H1 (cell line): ENCODE measurements at regions not wholly inside any gene's neighbourhood (a gene's known extent, or its start where the extent isn't known, plus 50 kb on each side); places are given as distances from the start of the nearest gene placed in this dataset.

Experiments
- CTCF ChIA-PET: fragments of 300-600 bp; sonication (Branson Sonifier 250); formaldehyde crosslinking; loops from one replicate; lab custom pipeline; 2021; ENCODE audit not compliant: partially characterized antibody; lab: Charles Lee
- POLR2A ChIA-PET: fragments of 300-600 bp; sonication (Branson Sonifier 250); formaldehyde crosslinking; loops from one replicate; lab custom pipeline; 2021; ENCODE audit warnings: inconsistent platforms; ENCODE audit not compliant: partially characterized antibody; lab: Charles Lee
- DNase-seq, 2 experiments: peaks; one replicate each; pipeline versions ENCODE4 v3.0.0 to v3.0.0-alpha.2; 2010 to 2022; ENCODE audit warnings: low spot score in 2 of 2, low read depth in 1 of 2, mixed read lengths in 1 of 2
- FAIRE-seq: peaks from 2 replicates; lab custom pipeline; 2011; peaks lifted over from hg19 to GRCh38; lab: Jason Lieb, UNC
- H2AFZ ChIP-seq: 2 replicates; pipeline ENCODE4 v1.8.1; 2012; ENCODE audit warnings: low read length, inconsistent platforms
- H2AK5ac ChIP-seq: 2 replicates; pipeline ENCODE4 v1.6.1; 2013; ENCODE audit warnings: low read depth, low read length
- H2BK120ac ChIP-seq: replicated peaks from 2 replicates; pipeline ENCODE3; 2013; ENCODE audit warnings: low read depth, low read length, inconsistent platforms
- H2BK12ac ChIP-seq: 2 replicates; pipeline ENCODE4 v1.6.1; 2013; ENCODE audit warnings: low read depth, low read length
- H2BK15ac ChIP-seq: 2 replicates; pipeline ENCODE4 v1.6.1; 2013; ENCODE audit warnings: low read length
- H2BK20ac ChIP-seq: 2 replicates; pipeline ENCODE4 v1.6.1; 2013; ENCODE audit warnings: low read length
- H2BK5ac ChIP-seq: 2 replicates; pipeline ENCODE4 v1.6.1; 2013; ENCODE audit warnings: low read depth, low read length
- H3K14ac ChIP-seq: 2 replicates; pipeline ENCODE4 v1.6.1; 2013; ENCODE audit warnings: inconsistent platforms; ENCODE audit not compliant: insufficient read length
- H3K18ac ChIP-seq: 2 replicates; pipeline ENCODE4 v1.6.1; 2013; ENCODE audit warnings: low read length; ENCODE audit errors: extremely low read depth
- H3K23ac ChIP-seq: 2 replicates; pipeline ENCODE4 v1.6.1; 2013; ENCODE audit warnings: inconsistent platforms; ENCODE audit not compliant: insufficient read length
- H3K23me2 ChIP-seq: 2 replicates; pipeline ENCODE4 v1.6.1; 2013; ENCODE audit warnings: low read depth, low read length
- H3K27ac ChIP-seq: 2 replicates; pipeline ENCODE4 v1.6.1; 2011; ENCODE audit warnings: low read depth, low read length, inconsistent platforms
- H3K27me3 ChIP-seq, 4 experiments: replicated peaks in 1 of 4; 1 replicate in 1 of 4; 2 replicates in 3 of 4; pipeline versions ENCODE4 v1.6.1 to v1.8.1; 2011 to 2013; ENCODE audit warnings: low read length in 3 of 4, mild to moderate bottlenecking in 3 of 4, inconsistent platforms in 2 of 4, mixed read lengths in 2 of 4, moderate library complexity in 1 of 4; ENCODE audit not compliant: control insufficient read depth in 3 of 4, insufficient read depth in 3 of 4; ENCODE audit errors: extremely low read depth in 1 of 4
- H3K36me3 ChIP-seq, 4 experiments: 2 replicates each; pipeline versions ENCODE4 v1.6.1 to v1.8.1; 2011 to 2013; ENCODE audit warnings: mild to moderate bottlenecking in 4 of 4, low read length in 3 of 4, moderate library complexity in 2 of 4, control low read depth in 1 of 4, inconsistent platforms in 1 of 4; ENCODE audit not compliant: insufficient read depth in 4 of 4, control insufficient read depth in 2 of 4
- H3K4ac ChIP-seq: replicated peaks from 2 replicates; pipeline ENCODE3; 2013; ENCODE audit warnings: low read length, low read depth, mixed read lengths, inconsistent platforms; ENCODE audit not compliant: insufficient read length
- H3K4me1 ChIP-seq, 4 experiments: replicated peaks in 1 of 4; 1 replicate in 1 of 4; 2 replicates in 3 of 4; pipeline versions ENCODE4 v1.6.1 to v1.8.1; 2011 to 2013; ENCODE audit warnings: low read length in 3 of 4, inconsistent platforms in 2 of 4, mixed read lengths in 1 of 4; ENCODE audit not compliant: insufficient read depth in 4 of 4, control insufficient read depth in 3 of 4
- H3K4me2 ChIP-seq, 2 experiments: 2 replicates each; pipeline versions ENCODE4 v1.6.1 to v1.8.1; 2011 to 2013; ENCODE audit warnings: low read depth in 2 of 2, low read length in 2 of 2, control low read depth in 1 of 2, inconsistent platforms in 1 of 2, mild to moderate bottlenecking in 1 of 2; ENCODE audit not compliant: insufficient read depth in 1 of 2
- H3K4me3 ChIP-seq, 4 experiments: fragments of 200-600, 300-600 bp in 1 of 4; sonication (generic), shearing (Covaris generic), sonication (Bioruptor Twin) in 1 of 4; 2 replicates each; pipeline versions ENCODE4 v1.5.1 to v1.8.1; 2011 to 2016; ENCODE audit warnings: low read length in 4 of 4, low read depth in 3 of 4, control low read depth in 2 of 4, inconsistent platforms in 2 of 4, mild to moderate bottlenecking in 2 of 4, mixed read lengths in 1 of 4, moderate library complexity in 1 of 4; ENCODE audit not compliant: insufficient read depth in 2 of 4; ENCODE audit errors: extremely low read depth in 1 of 4
- H3K56ac ChIP-seq: replicated peaks from 2 replicates; pipeline ENCODE3; 2013; ENCODE audit warnings: low read depth, mild to moderate bottlenecking, mixed read lengths, low read length, inconsistent platforms; ENCODE audit not compliant: insufficient read length
- H3K79me1 ChIP-seq: 2 replicates; pipeline ENCODE4 v1.6.1; 2013; ENCODE audit warnings: low read depth, low read length, control low read depth
- H3K79me2 ChIP-seq, 2 experiments: 2 replicates each; pipeline versions ENCODE4 v1.6.1 to v1.8.1; 2012 to 2013; ENCODE audit warnings: low read length in 2 of 2, mild to moderate bottlenecking in 2 of 2, inconsistent platforms in 1 of 2; ENCODE audit not compliant: insufficient read depth in 2 of 2, control insufficient read depth in 1 of 2
- H3K9ac ChIP-seq, 4 experiments: replicated peaks in 1 of 4; 1 replicate in 1 of 4; 2 replicates in 3 of 4; pipeline versions ENCODE4 v1.6.1 to v1.8.1; 2011 to 2013; ENCODE audit warnings: low read depth in 3 of 4, low read length in 3 of 4, control low read depth in 2 of 4, mild to moderate bottlenecking in 2 of 4, moderate library complexity in 2 of 4, inconsistent platforms in 1 of 4; ENCODE audit errors: extremely low read depth in 1 of 4
- H3K9me3 ChIP-seq, 2 experiments: 2 replicates each; pipeline versions ENCODE4 v1.6.1 to v1.8.1; 2012 to 2013; ENCODE audit warnings: mild to moderate bottlenecking in 2 of 2, moderate library complexity in 2 of 2, control low read depth in 1 of 2, inconsistent platforms in 1 of 2, low read depth in 1 of 2, low read length in 1 of 2, mixed read lengths in 1 of 2; ENCODE audit not compliant: insufficient read depth in 2 of 2
- H4K20me1 ChIP-seq, 2 experiments: replicated peaks in 1 of 2; 2 replicates each; pipeline versions ENCODE3 to v1.8.1; 2011 to 2013; ENCODE audit warnings: inconsistent platforms in 2 of 2, low read length in 2 of 2, mild to moderate bottlenecking in 1 of 2; ENCODE audit not compliant: insufficient read depth in 2 of 2, control insufficient read depth in 1 of 2
- H4K5ac ChIP-seq: 2 replicates; pipeline ENCODE4 v1.6.1; 2013; ENCODE audit warnings: low read length, low read depth, mixed read lengths, inconsistent platforms; ENCODE audit not compliant: insufficient read length
- H4K8ac ChIP-seq: 2 replicates; pipeline ENCODE4 v1.8.0; 2013; ENCODE audit warnings: mild to moderate bottlenecking, moderate library complexity, low read length, inconsistent platforms; ENCODE audit not compliant: insufficient read depth; ENCODE audit errors: extremely low read depth
- H4K91ac ChIP-seq: replicated peaks from 2 replicates; pipeline ENCODE3; 2013; ENCODE audit warnings: low read length, mixed read lengths, inconsistent platforms; ENCODE audit not compliant: insufficient read length
- ASH2L ChIP-seq: fragments of 200-600, 300-600 bp; sonication (generic); IDR thresholded peaks from one replicate; pipeline ENCODE4 v1.7.1; 2017; ENCODE audit warnings: low read length
- CHD1 ChIP-seq: IDR thresholded peaks from 2 replicates; pipeline ENCODE4 v1.6.1; 2012; ENCODE audit warnings: low read depth, low read length, improper control_type of control experiment
- HDAC6 ChIP-seq: IDR thresholded peaks from one replicate; pipeline ENCODE4 v1.7.1; 2012; ENCODE audit warnings: low read depth, mild to moderate bottlenecking, inconsistent platforms, low read length, moderate library complexity
- POLR2AphosphoS5 ChIP-seq: IDR thresholded peaks from 2 replicates; pipeline ENCODE4 v1.6.1; 2011; ENCODE audit warnings: low read depth, low read length
- SP4 ChIP-seq: IDR thresholded peaks from 2 replicates; pipeline ENCODE4 v1.6.1; 2012; ENCODE audit warnings: low read length, inconsistent platforms
- whole genome bisulfite sequencing, 2 experiments: shearing (Covaris generic) in 1 of 2; methylation state at CpG; one replicate each; pipeline versions ENCODE4 v1.1.6 to v1.1.7; 2013 to 2015; ENCODE audit warnings: low lambda C conversion rate in 2 of 2, mixed read lengths in 2 of 2, inconsistent platforms in 1 of 2, low coverage in 1 of 2, missing lambda C conversion rate in 1 of 2; ENCODE audit not compliant: insufficient replicate concordance in 2 of 2, insufficient coverage in 1 of 2, insufficient read length in 1 of 2; ENCODE audit errors: extremely low coverage in 1 of 2, missing lambda C conversion rate in 1 of 2; 5-methylcytosine and 5-hydroxymethylcytosine counted together

DNA sequence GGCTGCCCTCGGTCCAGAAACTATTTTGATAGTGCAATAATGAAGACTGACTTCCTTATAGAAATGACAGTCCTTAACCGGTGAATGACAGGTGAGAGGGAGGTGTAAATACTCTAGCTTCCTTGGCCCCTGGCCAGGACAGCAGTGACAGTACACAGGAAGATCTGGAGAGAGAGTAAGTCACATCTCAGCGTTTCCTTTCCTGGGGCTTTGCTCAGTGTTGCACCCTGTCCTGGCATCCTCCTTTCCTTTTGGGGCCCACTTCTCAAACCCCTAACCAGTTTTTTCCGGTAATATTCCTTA lies 336.9 kb downstream of the CD83 start:
- Histone ChIP-seq H3K4me1 (peaks cover 0 to 8% (median 6%) of the 10 kb centered on the region in 4 experiments; a peak in 3 of 7 replicates), H3K4me2 (no peak overlapping the region), H2BK15ac (no peak overlapping the region), H3K4ac (no peak overlapping the region), H3K14ac (no peak overlapping the region), H4K5ac (no peak overlapping the region), H3K18ac (no peak overlapping the region), H3K79me2 (no peaks in the 10 kb centered on the region), H3K27ac (no peak overlapping the region), H2AK5ac (no peak overlapping the region), H3K4me3 (no peak overlapping the region), H2AFZ (no peak overlapping the region), H2BK5ac (no peak overlapping the region), H4K20me1 (no peaks in the 10 kb centered on the region), H3K79me1 (no peaks in the 10 kb centered on the region), H2BK20ac (no peak overlapping the region), H3K27me3 (no peaks in the 10 kb centered on the region), H2BK12ac (no peak overlapping the region), H3K36me3 (no peaks in the 10 kb centered on the region), H3K9me3 (no peaks in the 10 kb centered on the region), H3K23ac (no peak overlapping the region), H2BK120ac (no peak overlapping the region), H3K56ac (no peak overlapping the region), H3K23me2 (no peaks in the 10 kb centered on the region), H3K9ac (no peak overlapping the region), H4K8ac (no peak overlapping the region), H4K91ac (no peak overlapping the region)
- FAIRE-seq (no peak), DNase-seq (no peak)
- POLR2A ChIA-PET: no interaction called here
- TF ChIP-seq CHD1: no peak
- no peak for TF ChIP-seq ASH2L
- TF ChIP-seq HDAC6: no peak
- TF ChIP-seq SP4: no peak
- TF ChIP-seq POLR2AphosphoS5: no peak
- CTCF ChIA-PET: interaction anchor here (0.7 to 2.2 kb wide), 4 partner anchors 16 to 58 kb away, joined by 3 to 6 read pairs (median 4); no protein-coding TSS in a partner anchor
- WGBS, 2 experiments: 90% methylated on average over 4 of the region's 4 CpGs; no CpG with 5 or more reads in 1 of the 2 experiments
